RWPE1 (cell line): ENCODE measurements at regions not wholly inside any gene's neighbourhood (a gene's known extent, or its start where the extent isn't known, plus 50 kb on each side); places are given as distances from the start of the nearest gene placed in this dataset.
"Not testable (repeated sequence)": the region's sequence is repeated elsewhere in the genome, so short reads cannot be mapped to it uniquely, and the experiment has no call there.

Source experiments
- CTCF ChIA-PET: fragments of 350-600 bp; sonication (Branson Sonifier 250); formaldehyde crosslinking; extraction: SDS; loops from one replicate; lab custom pipeline; 2021; lab: Yijun Ruan, JAX
- POLR2A ChIA-PET: fragments of 400-600 bp; formaldehyde crosslinking; extraction: SDS; loops from one replicate; lab custom pipeline; 2020; ENCODE audit warnings: antibody characterized with exemption; ENCODE audit not compliant: low non-redundant PET; lab: Yijun Ruan, JAX
- DNase-seq: peaks from one replicate; pipeline ENCODE4 v3.0.0; 2012; ENCODE audit warnings: low spot score
- H3K27ac ChIP-seq: fragments of 450-650 bp; 2 replicates; pipeline ENCODE4 v1.5.1; 2017
- TF ChIP-seq, protein P1 (sequence below): fragments of 450-650 bp; conservative IDR thresholded peaks from 2 replicates; pipeline ENCODE4 v1.5.1; 2017; ENCODE audit warnings: low read depth, mild to moderate bottlenecking

- H3K27ac ChIP-seq: no peak overlapping the region
- CTCF ChIA-PET: no interaction called here
- no peak for DNase-seq
- POLR2A ChIA-PET: no interaction called here
- TF ChIP-seq, protein P1, sequence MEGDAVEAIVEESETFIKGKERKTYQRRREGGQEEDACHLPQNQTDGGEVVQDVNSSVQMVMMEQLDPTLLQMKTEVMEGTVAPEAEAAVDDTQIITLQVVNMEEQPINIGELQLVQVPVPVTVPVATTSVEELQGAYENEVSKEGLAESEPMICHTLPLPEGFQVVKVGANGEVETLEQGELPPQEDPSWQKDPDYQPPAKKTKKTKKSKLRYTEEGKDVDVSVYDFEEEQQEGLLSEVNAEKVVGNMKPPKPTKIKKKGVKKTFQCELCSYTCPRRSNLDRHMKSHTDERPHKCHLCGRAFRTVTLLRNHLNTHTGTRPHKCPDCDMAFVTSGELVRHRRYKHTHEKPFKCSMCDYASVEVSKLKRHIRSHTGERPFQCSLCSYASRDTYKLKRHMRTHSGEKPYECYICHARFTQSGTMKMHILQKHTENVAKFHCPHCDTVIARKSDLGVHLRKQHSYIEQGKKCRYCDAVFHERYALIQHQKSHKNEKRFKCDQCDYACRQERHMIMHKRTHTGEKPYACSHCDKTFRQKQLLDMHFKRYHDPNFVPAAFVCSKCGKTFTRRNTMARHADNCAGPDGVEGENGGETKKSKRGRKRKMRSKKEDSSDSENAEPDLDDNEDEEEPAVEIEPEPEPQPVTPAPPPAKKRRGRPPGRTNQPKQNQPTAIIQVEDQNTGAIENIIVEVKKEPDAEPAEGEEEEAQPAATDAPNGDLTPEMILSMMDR: no peak
Measured at GRCh38 chr4:123536225-123536624, 139.6 kb downstream of the SPRY1 start.

- DNase-seq, H3K27ac ChIP-seq, POLR2A ChIA-PET: not testable (repeated sequence)
- CTCF ChIA-PET: interaction anchor here (0.6 kb wide), 1 partner anchor 70 kb away, joined by 3 read pairs; no protein-coding TSS in a partner anchor
Measured at GRCh38 chr4:123537906-123538402, 141.4 kb downstream of the SPRY1 start.

GRCh38 chr4:123545667-123546572 lies 149.3 kb downstream of the SPRY1 start:
- POLR2A ChIA-PET: no interaction called here
- TF ChIP-seq, protein P1: no peak
- no peak overlapping the region for H3K27ac ChIP-seq
- DNase-seq: no peak
- CTCF ChIA-PET: interaction anchor here (0.6 kb wide), 1 partner anchor 1157 kb away, joined by 3 read pairs; no protein-coding TSS in a partner anchor

DNA sequence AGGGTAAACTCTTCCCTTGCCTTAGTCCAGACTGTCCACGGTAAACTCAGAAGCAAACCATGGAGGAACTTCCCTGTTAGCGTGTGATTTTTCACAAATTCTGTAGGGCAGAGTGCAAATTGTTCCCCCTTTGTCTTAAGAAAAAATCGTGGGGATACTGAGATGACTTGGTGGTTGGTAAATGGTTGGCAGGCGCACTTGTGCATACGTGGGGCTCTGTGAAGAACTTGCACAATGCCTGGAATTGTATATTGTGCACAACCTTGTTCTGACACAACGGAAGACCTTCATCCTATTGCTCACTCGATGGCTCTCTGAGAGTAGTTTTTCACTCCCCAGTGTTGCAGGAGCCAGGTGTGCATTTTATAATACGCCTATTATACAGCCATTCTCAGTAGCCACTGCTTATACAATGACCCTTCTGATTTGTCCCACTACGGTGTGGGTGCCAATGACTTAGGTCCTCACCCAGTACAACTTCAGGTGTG lies 150.0 kb downstream of the SPRY1 start:
- ChIA-PET POLR2A (no interaction called here), CTCF (interaction anchor here (0.6 kb wide), 1 partner anchor 1158 kb away, joined by 3 read pairs; no protein-coding TSS in a partner anchor)
- TF ChIP-seq, protein P1: no peak
- DNase-seq: no peak
- H3K27ac ChIP-seq: peak overlapping the region; percentile 84

GRCh38 chr4:123547216-123548165 lies 150.9 kb downstream of the SPRY1 start:
- peak overlapping the region; percentile 84 for H3K27ac ChIP-seq
- TF ChIP-seq, protein P1: no peak
- peak; percentile 28 for DNase-seq
- ChIA-PET POLR2A (no interaction called here), CTCF (no interaction called here)

DNA sequence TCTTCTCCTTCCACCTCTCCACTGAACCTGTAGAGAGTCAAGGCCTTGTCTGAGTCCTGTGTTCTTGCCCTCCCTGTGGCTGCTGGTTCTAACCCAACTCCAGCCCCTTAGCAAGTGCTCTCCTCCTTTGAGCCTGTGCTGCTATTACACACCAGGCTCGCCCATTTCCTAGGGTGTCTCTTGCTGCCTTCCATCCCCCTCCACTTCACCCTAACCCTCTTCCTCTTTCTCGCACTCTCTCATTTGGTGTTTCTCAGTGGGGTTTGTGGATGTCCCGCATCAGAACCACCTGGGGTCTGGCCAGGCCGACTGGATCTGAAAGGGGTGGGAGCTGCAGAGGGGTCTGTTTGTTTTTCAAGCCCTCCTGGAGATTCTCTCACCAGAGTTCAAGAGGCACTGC lies 156.7 kb downstream of the SPRY1 start:
- POLR2A ChIA-PET: no interaction called here
- CTCF ChIA-PET: no interaction called here
- no peak overlapping the region for H3K27ac ChIP-seq
- TF ChIP-seq, protein P1: no peak
- DNase-seq: no peak
